ENCODE measurements at regions not wholly inside any gene's neighbourhood (a gene's known extent, or its start where the extent isn't known, plus 50 kb on each side); places are given as distances from the start of the nearest gene placed in this dataset.
"Not testable (repeated sequence)": the region's sequence is repeated elsewhere in the genome, so short reads cannot be mapped to it uniquely, and the experiment has no call there.

GRCh38 chr10:33034931-33035330 lies 76.9 kb upstream of the ITGB1 start:
- DNase-seq, result no peak

GRCh38 chr10:33032654-33033151 lies 74.7 kb upstream of the ITGB1 start:
- no peak for DNase-seq

GRCh38 chr10:33031815-33032653 lies 74.0 kb upstream of the ITGB1 start:
- no peak for DNase-seq

- no peak for DNase-seq
Observed at GRCh38 chr10:33031171-33031570, 73.1 kb upstream of the ITGB1 start.

- DNase-seq, result peak in 2 of 6 experiments; percentile 8 to 58
Observed at GRCh38 chr10:33028515-33028914, 70.5 kb upstream of the ITGB1 start.

- no peak for DNase-seq
Observed at GRCh38 chr10:33027088-33027487, 69.1 kb upstream of the ITGB1 start.

GRCh38 chr10:33026422-33026821 lies 68.4 kb upstream of the ITGB1 start:
- no peak for DNase-seq

- no peak for DNase-seq
Observed at GRCh38 chr10:33025910-33026309, 67.9 kb upstream of the ITGB1 start.

GRCh38 chr10:33025039-33025438 lies 67.0 kb upstream of the ITGB1 start:
- no peak for DNase-seq

GRCh38 chr10:33022691-33023090 lies 64.7 kb upstream of the ITGB1 start:
- DNase-seq, result no peak

GRCh38 chr10:33022090-33022489 lies 64.1 kb upstream of the ITGB1 start:
- DNase-seq, result no peak

GRCh38 chr10:33016988-33017387 lies 59.0 kb upstream of the ITGB1 start:
- DNase-seq, result no peak

- no peak for DNase-seq
Observed at GRCh38 chr10:33015761-33016547, 57.9 kb upstream of the ITGB1 start.

- DNase-seq, result not testable (repeated sequence)
Observed at GRCh38 chr10:33013331-33013730, 55.3 kb upstream of the ITGB1 start.

GRCh38 chr10:33012306-33012705 lies 54.3 kb upstream of the ITGB1 start:
- DNase-seq, result no peak

- DNase-seq, result no peak
Observed at GRCh38 chr10:33010132-33011037, 52.4 kb upstream of the ITGB1 start.

- no peak for DNase-seq
Observed at GRCh38 chr10:33009244-33010131, 51.5 kb upstream of the ITGB1 start.

- peak in 5 of 6 experiments; percentile 21 to 61 (median 22) for DNase-seq
Observed at GRCh38 chr10:33008499-33009243, 50.6 kb upstream of the ITGB1 start.

- not testable (repeated sequence) for DNase-seq
Observed at GRCh38 chr10:33007731-33008381, 49.8 kb upstream of the ITGB1 start.
